Immature natural killer cell (primary cell): ENCODE measurements at regions not wholly inside any gene's neighbourhood (a gene's known extent, or its start where the extent isn't known, plus 50 kb on each side); places are given as distances from the start of the nearest gene placed in this dataset.
"Not testable (repeated sequence)": the region's sequence is repeated elsewhere in the genome, so short reads cannot be mapped to it uniquely, and the experiment has no call there.

Experiments used
- DNase-seq, 3 donors: peaks; one replicate each; pipeline ENCODE4 v3.0.0; 2022; ENCODE audit warnings: mixed read lengths in 1 of 3
- H3K27ac Mint-ChIP-seq, 6 donors: one replicate each; pipeline ENCODE4 v1.8.0; 2020; ENCODE audit warnings: mixed read lengths in 6 of 6, mild to moderate bottlenecking in 5 of 6, inconsistent platforms in 4 of 6, moderate library complexity in 3 of 6
- H3K27me3 Mint-ChIP-seq, 3 donors: one replicate each; pipeline ENCODE4 v1.8.0; 2020 to 2021; ENCODE audit warnings: low read depth in 3 of 3, mild to moderate bottlenecking in 3 of 3, mixed read lengths in 3 of 3, moderate library complexity in 3 of 3, inconsistent platforms in 1 of 3
- H3K36me3 Mint-ChIP-seq, 3 donors: one replicate each; pipeline ENCODE4 v1.8.0; 2020; ENCODE audit warnings: mixed read lengths in 3 of 3, inconsistent platforms in 2 of 3, mild to moderate bottlenecking in 2 of 3
- H3K4me1 Mint-ChIP-seq, 2 donors: one replicate each; pipeline ENCODE4 v1.8.0; 2020; ENCODE audit warnings: inconsistent platforms in 2 of 2, mild to moderate bottlenecking in 2 of 2, mixed read lengths in 2 of 2, moderate library complexity in 1 of 2
- H3K4me3 Mint-ChIP-seq, 5 donors: one replicate each; pipeline ENCODE4 v1.8.0; 2020; ENCODE audit warnings: mild to moderate bottlenecking in 5 of 5, mixed read lengths in 5 of 5, inconsistent platforms in 3 of 5, moderate library complexity in 3 of 5
- H3K9me3 Mint-ChIP-seq, 6 donors: one replicate each; pipeline ENCODE4 v1.8.0; 2020; ENCODE audit warnings: mild to moderate bottlenecking in 6 of 6, mixed read lengths in 6 of 6, inconsistent platforms in 4 of 6, moderate library complexity in 3 of 6

DNA sequence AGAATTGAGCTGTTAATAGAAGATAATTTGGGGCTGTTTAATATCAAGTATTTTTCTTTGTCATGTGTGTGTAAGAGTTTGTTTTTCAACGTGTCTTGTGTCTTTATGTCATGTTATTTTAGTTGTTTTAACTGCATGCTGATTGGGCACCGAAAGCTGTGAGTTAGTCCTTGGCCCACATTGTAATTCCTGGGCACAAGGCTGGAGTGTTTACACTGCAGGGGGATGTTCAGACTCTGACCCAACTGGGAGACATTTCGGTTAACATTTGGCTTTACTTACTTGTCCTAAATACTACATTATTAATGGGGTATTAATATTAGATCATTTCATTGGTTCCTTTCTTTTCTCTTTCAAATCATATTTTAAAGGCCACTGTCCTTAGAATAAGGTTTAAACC, 381.0 kb downstream of the OSR1 start:
- Mint-ChIP-seq H3K9me3 (peaks cover 12 to 73% (median 35%) of the 10 kb centered on the region in 6 donors), H3K4me1 (no peaks in the 10 kb centered on the region), H3K27ac (no peak overlapping the region)

DNA sequence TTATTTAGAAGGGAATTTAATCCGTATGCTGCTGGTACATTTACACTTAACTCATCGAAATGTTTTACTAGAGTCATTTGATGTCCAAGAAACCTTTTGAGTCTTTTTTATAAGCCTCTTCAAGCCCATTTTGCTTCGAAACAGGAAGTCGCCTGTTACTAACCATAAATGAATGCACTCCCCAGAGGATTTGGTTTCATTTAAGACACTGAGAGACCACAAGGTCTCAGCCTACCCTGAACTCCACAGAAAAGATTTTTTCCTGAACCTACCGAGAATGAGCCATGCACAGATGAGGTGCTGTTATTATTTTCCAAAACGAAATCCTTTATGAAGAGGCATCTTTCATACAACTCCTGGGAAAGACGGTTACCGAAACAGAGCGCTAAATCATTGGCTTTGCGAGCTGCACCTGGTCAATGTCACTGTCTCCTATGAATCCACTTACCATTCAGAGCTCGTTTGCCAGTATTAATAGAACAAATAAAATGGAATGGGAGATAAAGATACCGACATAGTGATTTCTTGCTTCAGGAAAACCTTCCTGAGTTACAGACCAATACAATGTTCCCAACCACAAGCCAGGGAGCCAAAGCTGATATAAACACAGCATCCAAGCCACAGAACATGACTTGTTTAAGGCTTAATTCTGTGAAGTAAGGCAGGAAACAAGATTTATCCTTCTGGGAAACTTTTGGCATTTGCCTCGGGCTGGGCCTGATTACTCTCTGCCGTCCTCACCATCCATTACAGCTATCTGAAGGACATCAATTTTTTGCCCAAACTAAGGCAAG, 382.1 kb downstream of the OSR1 start:
- DNase-seq, result no peak
- peaks cover 0 to 7% (median 4%) of the 10 kb centered on the region in 3 donors for H3K36me3 Mint-ChIP-seq
- no peaks in the 10 kb centered on the region for H3K27me3 Mint-ChIP-seq
- no peak overlapping the region for H3K4me3 Mint-ChIP-seq
- no peaks in the 10 kb centered on the region for H3K4me1 Mint-ChIP-seq
- peaks cover 10 to 67% (median 35%) of the 10 kb centered on the region in 6 donors for H3K9me3 Mint-ChIP-seq
- no peak overlapping the region for H3K27ac Mint-ChIP-seq

More for the DNA sequence above, 381.0 kb downstream of the OSR1 start:
- no peak for DNase-seq
- Mint-ChIP-seq H3K36me3 (peaks cover 0 to 7% (median 4%) of the 10 kb centered on the region in 3 donors), H3K27me3 (no peaks in the 10 kb centered on the region), H3K4me3 (no peak overlapping the region)

DNA sequence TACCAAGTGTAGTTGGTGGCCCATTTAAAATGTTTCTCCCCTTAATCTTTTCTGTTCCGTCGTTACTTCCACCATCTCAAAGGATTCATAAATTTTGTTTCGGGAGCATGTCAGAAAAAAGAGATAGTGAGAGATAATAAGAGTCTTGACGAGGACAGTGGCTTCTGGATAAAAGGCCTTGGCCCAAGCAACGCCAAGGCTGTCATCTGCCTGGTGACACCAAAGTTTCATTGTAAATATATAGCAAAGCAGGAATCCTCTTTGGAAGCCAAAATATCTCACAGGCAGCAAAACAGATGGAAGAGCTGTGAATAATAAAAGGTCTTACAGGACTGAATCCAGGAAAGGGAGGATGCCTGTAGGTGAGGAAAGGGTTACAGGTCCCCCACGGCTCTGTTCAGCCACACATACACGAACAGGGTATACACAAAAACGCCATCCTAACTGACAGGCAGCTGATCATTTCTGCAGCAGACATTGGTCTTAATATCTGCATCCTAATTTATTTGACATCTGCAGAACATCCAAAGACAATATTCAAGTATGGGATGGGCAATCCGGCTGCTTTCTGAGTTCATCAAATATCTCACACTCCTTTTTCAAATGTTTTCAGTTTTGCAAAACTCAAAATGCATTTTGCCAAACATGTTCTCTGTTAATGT, 382.8 kb downstream of the OSR1 start:
- peaks cover 9 to 64% (median 32%) of the 10 kb centered on the region in 6 donors for H3K9me3 Mint-ChIP-seq
- no peaks in the 10 kb centered on the region for H3K27me3 Mint-ChIP-seq
- H3K4me3 Mint-ChIP-seq, result no peak overlapping the region
- H3K36me3 Mint-ChIP-seq, result peaks cover 0 to 7% (median 4%) of the 10 kb centered on the region in 3 donors
- no peak overlapping the region for H3K27ac Mint-ChIP-seq
- H3K4me1 Mint-ChIP-seq, result no peaks in the 10 kb centered on the region
- no peak for DNase-seq

DNA sequence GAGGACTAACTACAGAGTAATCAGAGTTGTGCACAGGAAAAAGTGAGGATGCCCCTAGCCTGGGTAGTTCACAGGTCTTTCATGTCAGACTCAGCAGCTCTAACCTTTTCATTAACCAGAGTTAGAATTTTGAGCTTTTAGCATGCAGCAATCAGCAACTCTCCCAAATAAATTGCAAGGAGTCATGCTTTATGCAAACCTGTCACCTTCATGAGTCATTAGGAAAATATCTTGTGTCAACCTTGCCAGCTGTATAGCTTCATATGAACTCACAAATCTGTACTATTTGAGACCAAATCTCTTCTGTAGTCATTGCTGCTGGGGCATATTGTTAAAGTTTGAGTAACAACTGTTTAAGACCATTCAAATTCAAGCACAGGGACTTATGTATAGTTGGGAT, 382.3 kb upstream of the NT5C1B start:
- Mint-ChIP-seq H3K4me3 (no peak overlapping the region), H3K27ac (no peak overlapping the region), H3K4me1 (no peaks in the 10 kb centered on the region), H3K36me3 (peaks cover 0 to 4% (median 0%) of the 10 kb centered on the region in 3 donors), H3K9me3 (peaks cover 7 to 58% (median 22%) of the 10 kb centered on the region in 6 donors), H3K27me3 (peaks cover 0 to 3% (median 0%) of the 10 kb centered on the region in 3 donors)
- no peak for DNase-seq

DNA sequence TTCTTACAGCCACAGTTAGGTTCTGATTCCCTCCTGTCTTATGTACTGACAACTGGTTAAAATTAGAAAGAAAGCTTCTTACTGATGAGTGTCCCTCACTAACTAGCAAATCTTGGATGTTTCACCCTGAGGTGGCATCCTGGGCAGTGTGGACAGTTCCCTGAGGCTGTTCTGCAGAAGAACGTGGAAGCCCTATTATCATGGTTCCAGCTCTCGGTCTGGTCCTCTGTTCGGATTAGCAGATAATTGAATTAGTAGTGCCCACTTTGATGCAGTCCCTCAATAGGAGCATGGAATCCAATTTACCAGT, 381.7 kb upstream of the NT5C1B start:
- peaks cover 0 to 3% (median 0%) of the 10 kb centered on the region in 3 donors for H3K27me3 Mint-ChIP-seq
- peaks cover 7 to 52% (median 19%) of the 10 kb centered on the region in 6 donors for H3K9me3 Mint-ChIP-seq
- DNase-seq, result no peak
- no peaks in the 10 kb centered on the region for H3K4me1 Mint-ChIP-seq
- H3K36me3 Mint-ChIP-seq, result peaks cover 0 to 4% (median 0%) of the 10 kb centered on the region in 3 donors
- no peak overlapping the region for H3K4me3 Mint-ChIP-seq
- no peak overlapping the region for H3K27ac Mint-ChIP-seq

DNA sequence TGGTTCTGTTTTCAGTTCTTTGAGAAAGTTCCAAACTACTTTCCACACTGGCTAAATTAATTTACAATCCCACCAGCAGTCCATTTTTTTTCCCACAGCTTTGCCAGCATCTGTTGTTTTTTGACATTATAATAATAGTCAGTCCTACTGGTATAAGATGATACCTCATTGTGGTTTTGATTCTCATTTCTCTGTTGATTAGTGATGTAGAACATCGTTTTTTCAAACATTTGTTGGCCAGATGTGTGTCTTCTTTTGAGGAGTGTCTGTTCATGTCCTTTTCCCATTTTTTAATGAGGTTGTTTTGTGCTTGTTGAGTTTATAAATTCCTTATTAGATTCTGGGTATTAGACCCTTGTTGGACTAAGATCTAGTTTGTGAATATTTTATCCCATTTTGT, 376.8 kb upstream of the NT5C1B start:
- no peak overlapping the region for H3K4me3 Mint-ChIP-seq
- peaks cover 6 to 65% (median 28%) of the 10 kb centered on the region in 6 donors for H3K9me3 Mint-ChIP-seq
- peaks cover 0 to 3% (median 0%) of the 10 kb centered on the region in 3 donors for H3K27me3 Mint-ChIP-seq
- no peaks in the 10 kb centered on the region for H3K36me3 Mint-ChIP-seq
- H3K27ac Mint-ChIP-seq, result no peak overlapping the region
- no peaks in the 10 kb centered on the region for H3K4me1 Mint-ChIP-seq
- DNase-seq, result no peak

DNA sequence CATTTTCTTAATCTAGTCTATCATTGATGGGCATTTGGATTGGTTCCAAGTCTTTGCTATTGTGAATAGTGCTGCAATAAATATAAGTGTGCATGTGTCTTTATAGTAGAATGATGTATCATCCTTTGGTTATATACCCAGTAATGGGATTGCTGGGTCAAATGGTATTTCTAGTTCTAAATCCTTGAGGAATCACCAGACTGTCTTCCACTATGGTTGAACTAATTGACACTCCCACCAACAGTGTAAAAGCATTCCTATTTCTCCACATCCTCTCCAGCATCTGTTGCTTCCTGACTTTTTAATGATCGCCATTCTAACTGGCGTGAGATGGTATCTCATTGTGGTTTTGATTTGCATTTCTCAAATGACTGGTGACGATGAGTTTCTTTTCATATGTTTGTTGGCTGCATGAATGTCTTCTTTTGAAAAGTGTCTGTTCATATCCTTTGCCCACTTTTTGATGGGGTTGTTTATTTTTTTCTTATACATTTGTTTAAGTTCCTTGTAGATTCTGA, 374.4 kb upstream of the NT5C1B start:
- H3K9me3 Mint-ChIP-seq, result peaks cover 14 to 52% (median 29%) of the 10 kb centered on the region in 6 donors
- not testable (repeated sequence) for H3K27me3 Mint-ChIP-seq, H3K36me3 Mint-ChIP-seq, H3K4me1 Mint-ChIP-seq, H3K27ac Mint-ChIP-seq, H3K4me3 Mint-ChIP-seq, DNase-seq

DNA sequence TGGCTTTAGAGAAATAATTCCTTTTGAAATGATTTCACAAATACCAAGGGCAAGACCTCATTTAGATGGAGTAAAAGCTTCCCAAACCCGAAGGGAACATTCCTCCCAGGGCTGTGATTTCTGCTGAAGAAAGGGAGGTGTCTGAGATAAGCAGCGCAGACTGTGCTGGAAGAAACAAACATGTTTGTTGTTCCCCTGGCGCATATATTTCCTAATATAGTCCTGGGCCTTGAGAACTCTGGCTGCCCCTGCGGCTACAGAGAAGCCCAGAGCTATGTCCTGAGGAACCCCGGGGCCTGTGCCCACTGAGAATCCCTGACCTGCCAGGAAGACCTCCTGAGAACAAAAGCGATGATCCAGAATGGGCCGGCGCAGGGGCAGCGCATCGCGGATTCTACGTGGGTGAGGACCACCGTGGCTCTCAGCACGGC, 372.6 kb upstream of the NT5C1B start:
- H3K27ac Mint-ChIP-seq, result no peak overlapping the region
- DNase-seq, result no peak
- no peaks in the 10 kb centered on the region for H3K27me3 Mint-ChIP-seq
- peaks cover 0 to 5% (median 0%) of the 10 kb centered on the region in 3 donors for H3K36me3 Mint-ChIP-seq
- no peak overlapping the region for H3K4me3 Mint-ChIP-seq
- H3K9me3 Mint-ChIP-seq, result peaks cover 13 to 46% (median 28%) of the 10 kb centered on the region in 6 donors
- H3K4me1 Mint-ChIP-seq, result no peaks in the 10 kb centered on the region

DNA sequence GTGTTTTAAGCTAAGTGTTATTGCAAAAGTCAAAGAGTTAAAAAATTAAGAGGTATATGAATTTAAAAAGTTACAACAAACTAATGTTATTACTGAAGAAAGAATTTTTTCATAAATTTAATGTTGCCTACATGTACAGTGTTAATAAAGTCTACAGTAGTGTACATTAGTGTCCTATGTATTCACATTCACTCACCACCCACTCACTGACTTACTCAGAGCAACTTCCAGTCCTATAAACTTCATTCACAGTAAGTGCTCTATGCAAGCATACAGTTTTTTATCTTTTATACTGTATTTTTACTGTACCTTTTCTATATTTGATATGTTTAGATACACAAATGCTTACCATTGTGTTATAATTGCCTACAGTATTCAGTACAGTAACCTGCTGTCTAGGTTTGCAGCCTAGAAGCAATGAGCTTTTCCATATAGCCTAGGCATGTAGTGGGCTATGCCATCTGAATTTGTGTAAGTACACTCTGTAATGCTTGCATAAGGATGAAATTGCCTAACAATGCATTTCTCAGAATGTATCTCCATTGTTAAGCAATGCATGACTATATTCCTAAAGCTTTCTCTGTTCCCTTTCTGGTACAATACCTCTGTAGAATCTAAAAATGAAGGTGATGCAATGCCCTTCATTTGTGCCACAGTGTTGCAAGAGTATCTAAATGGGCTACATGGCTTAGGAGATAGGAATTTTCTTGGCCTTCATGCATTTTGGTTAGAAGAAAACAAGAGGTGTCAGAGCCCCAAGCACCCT, 370.8 kb upstream of the NT5C1B start:
- H3K4me1 Mint-ChIP-seq, result no peaks in the 10 kb centered on the region
- no peaks in the 10 kb centered on the region for H3K27me3 Mint-ChIP-seq
- H3K36me3 Mint-ChIP-seq, result peaks cover 0 to 5% (median 0%) of the 10 kb centered on the region in 3 donors
- peaks cover 18 to 43% (median 31%) of the 10 kb centered on the region in 6 donors for H3K9me3 Mint-ChIP-seq
- no peak for DNase-seq
- H3K4me3 Mint-ChIP-seq, result no peak overlapping the region
- H3K27ac Mint-ChIP-seq, result no peak overlapping the region

DNA sequence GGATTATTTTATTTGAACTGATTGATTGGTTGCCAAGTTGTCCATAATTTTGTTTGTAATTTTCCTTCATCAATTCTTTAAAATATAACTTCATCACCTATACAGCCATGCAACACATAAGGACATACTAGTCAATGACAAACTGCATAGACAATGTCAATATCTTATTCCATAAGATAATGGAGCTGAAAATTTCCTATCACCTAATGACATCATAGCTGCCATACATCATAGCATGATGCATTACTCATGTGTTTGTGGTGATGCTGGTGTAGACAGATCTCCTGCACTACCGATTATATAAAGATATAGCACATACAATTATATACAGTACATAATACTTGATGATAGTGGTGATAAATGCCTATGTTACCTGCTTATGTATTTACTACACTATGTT, 369.8 kb upstream of the NT5C1B start:
- H3K9me3 Mint-ChIP-seq, result peaks cover 9 to 41% (median 28%) of the 10 kb centered on the region in 6 donors
- H3K27ac Mint-ChIP-seq, result no peak overlapping the region
- H3K4me1 Mint-ChIP-seq, result no peaks in the 10 kb centered on the region
- H3K4me3 Mint-ChIP-seq, result no peak overlapping the region
- peaks cover 0 to 5% (median 0%) of the 10 kb centered on the region in 3 donors for H3K36me3 Mint-ChIP-seq
- H3K27me3 Mint-ChIP-seq, result no peaks in the 10 kb centered on the region
- DNase-seq, result no peak

DNA sequence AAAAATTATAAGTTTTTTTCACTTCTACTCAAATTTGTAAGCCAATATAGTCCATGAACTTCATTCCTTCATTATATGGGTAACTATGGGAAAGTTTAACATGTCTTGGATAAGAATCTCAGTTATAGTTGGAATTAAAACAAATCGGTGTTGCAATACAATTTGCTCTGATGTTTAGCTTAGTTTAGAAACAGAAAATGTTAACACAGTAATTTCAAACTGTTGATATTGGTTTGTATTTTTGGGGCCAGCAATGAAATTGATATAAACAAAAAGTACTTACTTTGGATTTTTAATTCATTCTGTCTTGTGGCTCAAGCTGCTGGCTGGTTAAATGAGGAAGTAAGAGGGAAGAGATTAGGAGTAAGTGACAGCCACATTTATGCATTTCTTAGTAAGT, 368.5 kb upstream of the NT5C1B start:
- DNase-seq, result no peak
- H3K27me3 Mint-ChIP-seq, result no peaks in the 10 kb centered on the region
- H3K4me3 Mint-ChIP-seq, result no peak overlapping the region
- no peaks in the 10 kb centered on the region for H3K4me1 Mint-ChIP-seq
- peaks cover 8 to 41% (median 23%) of the 10 kb centered on the region in 6 donors for H3K9me3 Mint-ChIP-seq
- H3K27ac Mint-ChIP-seq, result no peak overlapping the region
- peaks cover 0 to 5% (median 0%) of the 10 kb centered on the region in 3 donors for H3K36me3 Mint-ChIP-seq

DNA sequence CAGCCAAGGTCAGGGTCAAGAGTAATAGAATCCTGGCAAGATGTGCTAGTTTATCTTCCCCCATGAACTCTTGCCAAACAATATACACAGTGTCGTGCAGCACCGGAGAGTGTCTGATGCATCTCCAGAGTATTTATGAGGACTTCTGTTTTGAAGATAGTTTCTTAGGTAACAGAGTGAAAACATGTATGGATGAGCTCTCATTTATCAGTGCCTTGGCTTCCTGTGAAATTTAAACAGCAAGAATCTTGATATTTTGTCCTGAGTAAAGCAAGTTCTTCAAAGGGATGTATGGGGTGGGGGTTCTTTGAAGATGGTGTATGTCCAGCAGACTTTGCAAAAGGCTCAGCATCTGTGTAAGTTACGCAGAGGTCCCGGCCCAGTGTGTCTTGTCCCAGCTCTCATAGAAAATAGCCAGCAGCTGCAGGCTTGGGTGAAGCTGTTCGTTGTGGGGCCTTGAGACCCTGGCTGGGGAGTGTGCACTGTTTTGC, 361.0 kb upstream of the NT5C1B start:
- no peak overlapping the region for H3K27ac Mint-ChIP-seq
- no peaks in the 10 kb centered on the region for H3K36me3 Mint-ChIP-seq
- H3K27me3 Mint-ChIP-seq, result no peaks in the 10 kb centered on the region
- H3K4me1 Mint-ChIP-seq, result no peaks in the 10 kb centered on the region
- no peak overlapping the region for H3K4me3 Mint-ChIP-seq
- peaks cover 8 to 42% (median 11%) of the 10 kb centered on the region in 6 donors for H3K9me3 Mint-ChIP-seq
- no peak for DNase-seq

DNA sequence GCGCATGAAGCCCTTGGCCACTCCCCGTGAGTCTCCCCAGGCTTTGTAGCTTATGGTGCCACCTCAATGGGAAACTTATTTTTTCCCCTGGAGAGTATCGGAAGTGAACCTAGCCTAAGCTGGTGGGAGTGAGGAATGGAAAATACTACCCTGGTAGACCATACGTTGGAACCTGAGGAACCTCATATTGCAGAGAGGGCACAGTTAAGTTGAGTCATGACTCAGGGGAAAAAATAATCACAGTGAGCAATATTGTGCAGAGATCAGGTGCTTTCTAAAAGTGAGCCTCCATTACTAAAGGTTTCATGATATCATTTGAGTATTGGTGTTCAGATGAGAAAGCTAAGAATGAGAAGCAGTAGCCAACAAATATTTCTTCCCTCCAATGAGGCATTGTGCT, 360.5 kb upstream of the NT5C1B start:
- H3K36me3 Mint-ChIP-seq, result no peaks in the 10 kb centered on the region
- H3K27me3 Mint-ChIP-seq, result no peaks in the 10 kb centered on the region

More for the DNA sequence above, 360.5 kb upstream of the NT5C1B start:
- Mint-ChIP-seq H3K27ac (no peak overlapping the region), H3K4me1 (no peaks in the 10 kb centered on the region), H3K4me3 (no peak overlapping the region), H3K9me3 (peaks cover 4 to 40% (median 9%) of the 10 kb centered on the region in 6 donors)
- DNase-seq, result no peak
